ENCODE measurements at regions not wholly inside any gene's neighbourhood (a gene's known extent, or its start where the extent isn't known, plus 50 kb on each side); places are given as distances from the start of the nearest gene placed in this dataset.

DNA sequence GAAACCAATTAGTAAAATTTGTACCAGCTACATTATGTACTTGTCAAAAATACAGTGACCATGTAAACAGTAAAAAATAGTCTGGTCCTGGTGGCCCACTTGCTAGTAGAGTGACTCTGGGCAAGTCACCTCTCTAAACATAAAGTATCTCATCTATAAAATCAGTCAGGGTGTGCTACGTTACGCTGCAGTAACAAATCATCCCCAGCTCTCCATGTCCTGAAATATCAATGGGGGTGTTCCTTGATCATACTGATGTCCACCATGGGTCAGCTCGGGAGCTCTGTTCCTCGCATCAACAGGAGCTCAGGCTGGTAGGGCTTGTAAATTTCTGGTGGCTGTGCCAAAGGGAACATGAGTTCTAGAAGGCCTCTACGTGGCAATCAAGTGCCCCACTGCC, 268.6 kb downstream of the RAB28 start:
- H3K4me3 ChIP-seq (replicated peaks; ENCODE audit: low read depth, low read length): no peak overlapping the region
- DNase-seq (ENCODE audit: extremely low read depth, low read depth): no peak
- TF ChIP-seq, protein P1, sequence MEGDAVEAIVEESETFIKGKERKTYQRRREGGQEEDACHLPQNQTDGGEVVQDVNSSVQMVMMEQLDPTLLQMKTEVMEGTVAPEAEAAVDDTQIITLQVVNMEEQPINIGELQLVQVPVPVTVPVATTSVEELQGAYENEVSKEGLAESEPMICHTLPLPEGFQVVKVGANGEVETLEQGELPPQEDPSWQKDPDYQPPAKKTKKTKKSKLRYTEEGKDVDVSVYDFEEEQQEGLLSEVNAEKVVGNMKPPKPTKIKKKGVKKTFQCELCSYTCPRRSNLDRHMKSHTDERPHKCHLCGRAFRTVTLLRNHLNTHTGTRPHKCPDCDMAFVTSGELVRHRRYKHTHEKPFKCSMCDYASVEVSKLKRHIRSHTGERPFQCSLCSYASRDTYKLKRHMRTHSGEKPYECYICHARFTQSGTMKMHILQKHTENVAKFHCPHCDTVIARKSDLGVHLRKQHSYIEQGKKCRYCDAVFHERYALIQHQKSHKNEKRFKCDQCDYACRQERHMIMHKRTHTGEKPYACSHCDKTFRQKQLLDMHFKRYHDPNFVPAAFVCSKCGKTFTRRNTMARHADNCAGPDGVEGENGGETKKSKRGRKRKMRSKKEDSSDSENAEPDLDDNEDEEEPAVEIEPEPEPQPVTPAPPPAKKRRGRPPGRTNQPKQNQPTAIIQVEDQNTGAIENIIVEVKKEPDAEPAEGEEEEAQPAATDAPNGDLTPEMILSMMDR (IDR thresholded peaks at IDR 0.05; ENCODE audit: low read depth, low read length, missing control alignments): no peak

DNA sequence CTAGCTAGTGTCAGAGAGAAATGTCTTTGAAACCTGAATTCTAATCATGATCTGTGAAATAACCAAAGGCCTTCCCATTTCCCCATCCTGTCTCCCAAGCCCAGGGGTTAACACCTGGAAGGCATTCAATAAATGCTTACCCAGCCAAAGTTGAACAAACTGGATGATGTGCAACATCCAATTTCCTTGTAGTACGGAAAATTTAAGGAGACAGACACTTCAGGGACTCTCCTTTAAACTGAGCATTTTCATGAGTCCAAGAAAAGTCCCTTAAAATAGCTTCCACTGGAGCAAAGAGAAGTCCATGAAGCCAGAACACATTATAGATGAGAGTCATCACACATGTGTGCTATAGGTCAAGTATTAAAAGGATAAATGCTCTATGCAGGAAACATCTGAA, 271.2 kb downstream of the RAB28 start:
- no peak overlapping the region for H3K4me3 ChIP-seq (replicated peaks; ENCODE audit: low read depth, low read length)
- DNase-seq (ENCODE audit: extremely low read depth, low read depth): no peak
- TF ChIP-seq, protein P1 (IDR thresholded peaks at IDR 0.05; ENCODE audit: low read depth, low read length, missing control alignments): no peak

DNA sequence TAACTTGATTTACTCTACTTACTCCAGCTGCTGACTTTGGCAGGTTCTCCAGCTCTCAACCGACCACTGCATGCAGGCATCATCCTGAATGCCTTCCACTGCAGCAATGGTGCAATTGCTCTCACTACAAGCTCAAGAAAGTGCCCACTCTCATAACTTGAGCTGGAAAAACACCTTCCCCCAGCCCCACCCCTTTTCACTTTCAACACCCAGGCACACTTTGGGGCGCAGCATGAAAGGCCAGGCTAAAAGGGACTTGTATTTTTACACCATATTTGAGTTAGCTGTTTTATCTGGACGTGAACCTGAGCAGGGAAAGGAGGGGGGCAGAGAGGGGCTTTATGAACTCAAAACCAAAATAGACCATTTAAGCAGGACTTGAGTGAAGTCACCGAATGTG, 274.5 kb downstream of the RAB28 start:
- H3K4me3 ChIP-seq (replicated peaks; ENCODE audit: low read depth, low read length): no peak overlapping the region
- TF ChIP-seq, protein P1 (IDR thresholded peaks at IDR 0.05; ENCODE audit: low read depth, low read length, missing control alignments): no peak
- no peak for DNase-seq (ENCODE audit: extremely low read depth, low read depth)

DNA sequence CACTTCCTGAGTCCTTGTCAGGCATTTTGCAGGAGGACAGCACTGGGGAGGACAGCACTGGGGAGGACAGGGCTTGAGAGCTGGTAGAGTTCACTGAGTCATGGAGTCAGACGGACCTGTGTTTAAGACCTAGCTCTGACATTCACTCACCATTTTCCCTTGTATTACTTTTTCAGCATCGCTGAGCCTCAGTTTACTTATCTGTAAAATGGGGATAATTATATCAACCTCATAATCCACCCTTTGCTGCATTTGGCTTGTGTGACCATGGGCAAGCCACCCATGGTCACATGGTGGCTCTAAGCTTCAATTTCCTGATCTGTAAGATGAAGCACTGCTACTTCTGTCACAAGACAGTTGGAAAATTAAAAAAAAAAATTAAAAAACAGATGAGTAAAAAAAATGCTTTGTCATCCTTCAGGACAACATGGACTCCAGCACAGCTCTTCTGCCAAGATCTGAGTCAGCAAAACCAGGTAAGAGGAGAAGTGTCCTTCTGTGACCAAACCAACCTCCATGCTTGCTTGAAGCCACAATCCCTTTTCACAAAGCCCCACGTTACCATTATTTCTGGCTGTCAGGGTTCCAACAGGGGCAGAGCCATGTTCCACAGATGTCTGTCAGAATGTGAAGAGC, 275.5 kb downstream of the RAB28 start:
- TF ChIP-seq, protein P1 (IDR thresholded peaks at IDR 0.05; ENCODE audit: low read depth, low read length, missing control alignments): no peak
- no peak overlapping the region for H3K4me3 ChIP-seq (replicated peaks; ENCODE audit: low read depth, low read length)
- no peak for DNase-seq (ENCODE audit: extremely low read depth, low read depth)

DNA sequence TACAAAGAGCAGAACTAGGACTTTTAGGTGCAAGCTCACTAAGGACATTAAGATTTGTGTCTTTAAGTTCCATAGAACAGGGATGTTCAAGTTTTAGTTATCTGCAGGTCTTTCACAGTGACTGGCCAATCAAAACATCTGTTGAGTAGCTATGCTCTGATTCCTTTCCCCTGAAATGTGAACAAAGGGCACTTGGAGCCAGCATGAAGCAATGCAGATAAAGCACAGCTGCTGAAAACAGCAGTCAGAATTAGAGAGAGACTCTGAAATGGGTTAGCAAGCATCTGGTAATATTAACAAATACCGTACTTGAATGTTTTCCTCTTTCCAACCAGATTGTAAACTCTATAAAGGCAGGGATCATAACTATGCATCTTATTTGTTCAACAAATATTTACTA, 276.9 kb downstream of the RAB28 start:
- TF ChIP-seq, protein P1 (IDR thresholded peaks at IDR 0.05; ENCODE audit: low read depth, low read length, missing control alignments): no peak
- DNase-seq (ENCODE audit: extremely low read depth, low read depth): no peak
- H3K4me3 ChIP-seq (replicated peaks; ENCODE audit: low read depth, low read length): no peak overlapping the region

DNA sequence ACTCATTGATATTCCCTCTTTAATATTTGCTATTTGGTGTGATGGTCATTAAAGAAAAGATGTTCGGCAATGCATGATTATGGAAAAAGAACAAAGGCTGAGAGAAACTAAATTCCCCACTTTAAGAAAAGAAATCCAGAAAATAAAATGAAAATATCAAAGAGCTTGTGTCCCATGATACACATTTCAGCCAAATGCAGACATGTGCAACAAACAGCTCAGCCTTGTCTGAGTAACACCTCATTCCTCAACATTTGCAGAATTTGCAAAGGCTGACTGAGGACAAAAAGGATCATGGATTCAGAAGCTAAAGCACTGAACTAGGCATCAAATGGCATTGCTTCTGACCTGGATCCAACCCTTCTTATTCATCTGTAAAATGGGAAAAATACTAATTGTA, 281.0 kb downstream of the RAB28 start:
- TF ChIP-seq, protein P1 (IDR thresholded peaks at IDR 0.05; ENCODE audit: low read depth, low read length, missing control alignments): no peak
- no peak overlapping the region for H3K4me3 ChIP-seq (replicated peaks; ENCODE audit: low read depth, low read length)
- no peak for DNase-seq (ENCODE audit: extremely low read depth, low read depth)

DNA sequence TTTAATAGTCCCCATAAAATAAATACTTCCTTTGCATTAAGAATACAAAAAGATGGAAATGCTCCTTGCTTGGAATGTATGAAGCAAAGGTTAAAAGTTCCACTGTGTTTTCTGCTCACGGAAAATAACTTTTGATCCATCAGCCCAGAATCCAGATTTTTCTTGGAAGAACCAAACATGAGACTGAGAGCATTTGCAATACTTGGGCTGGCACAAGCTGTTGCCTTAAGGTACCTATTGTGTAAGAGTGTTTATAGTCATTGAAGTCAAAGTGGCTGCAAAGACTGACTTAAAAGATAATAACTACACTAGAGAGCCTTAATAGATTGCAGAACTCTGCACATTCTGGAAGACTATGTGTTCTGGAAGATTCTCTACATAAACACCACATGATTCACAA, 281.4 kb downstream of the RAB28 start:
- H3K4me3 ChIP-seq (replicated peaks; ENCODE audit: low read depth, low read length): no peak overlapping the region
- TF ChIP-seq, protein P1 (IDR thresholded peaks at IDR 0.05; ENCODE audit: low read depth, low read length, missing control alignments): no peak
- DNase-seq (ENCODE audit: extremely low read depth, low read depth): no peak

All from HFF-Myc (cell line).